KMS-11 (cell line): ENCODE measurements at regions not wholly inside any gene's neighbourhood (a gene's known extent, or its start where the extent isn't known, plus 50 kb on each side); places are given as distances from the start of the nearest gene placed in this dataset.

Experiments used
- H2AFZ ChIP-seq: fragments of 200-600 bp; sonication (generic); 2 replicates; pipeline ENCODE4 v1.6.1; 2016; ENCODE audit warnings: antibody characterized with exemption, mixed run types, low read depth
- H3K27ac ChIP-seq: fragments of 200-600 bp; sonication (generic); 2 replicates; pipeline ENCODE4 v1.6.1; 2016; ENCODE audit warnings: mild to moderate bottlenecking, mixed run types
- H3K27me3 ChIP-seq: fragments of 200-600 bp; sonication (generic); 2 replicates; pipeline ENCODE4 v1.6.1; 2017; ENCODE audit warnings: mild to moderate bottlenecking, low read depth, mixed run types, moderate library complexity; ENCODE audit not compliant: insufficient read depth
- H3K36me3 ChIP-seq: fragments of 200-600 bp; sonication (generic); 2 replicates; pipeline ENCODE4 v1.6.1; 2017; ENCODE audit warnings: mild to moderate bottlenecking, mixed run types; ENCODE audit not compliant: insufficient read depth
- H3K4me1 ChIP-seq: fragments of 200-600 bp; sonication (generic); 2 replicates; pipeline ENCODE4 v1.6.1; 2016; ENCODE audit warnings: mild to moderate bottlenecking, low read depth, mixed run types; ENCODE audit not compliant: poor library complexity, severe bottlenecking
- H3K4me2 ChIP-seq: fragments of 200-600 bp; sonication (generic); 2 replicates; pipeline ENCODE4 v1.7.0; 2016; ENCODE audit warnings: mild to moderate bottlenecking, mixed run types
- H3K4me3 ChIP-seq: fragments of 200-600 bp; sonication (generic); IDR thresholded peaks from 2 replicates; pipeline ENCODE4 v1.6.1; 2017; ENCODE audit warnings: low read depth, low read length, mixed read lengths; ENCODE audit not compliant: insufficient read depth
- H3K79me2 ChIP-seq: fragments of 200-600 bp; sonication (generic); 2 replicates; pipeline ENCODE4 v1.6.1; 2016; ENCODE audit warnings: low read depth, mixed run types; ENCODE audit not compliant: insufficient read depth
- H3K9ac ChIP-seq: fragments of 200-600 bp; sonication (generic); 2 replicates; pipeline ENCODE4 v1.6.1; 2016; ENCODE audit warnings: mild to moderate bottlenecking, mixed run types
- H4K20me1 ChIP-seq: fragments of 200-600 bp; sonication (generic); 2 replicates; pipeline ENCODE4 v1.6.1; 2016; ENCODE audit warnings: mild to moderate bottlenecking, mixed run types; ENCODE audit not compliant: insufficient read depth
- CTCF ChIP-seq: fragments of 200-600 bp; sonication (generic); conservative IDR thresholded peaks from 2 replicates; pipeline ENCODE4 v1.6.1; 2017; ENCODE audit warnings: low read depth, mild to moderate bottlenecking, antibody characterized with exemption, low read length, moderate library complexity, mixed read lengths

GRCh38 chr7:136687693-136688322 is 180.6 kb upstream of the CHRM2 start:
- Histone ChIP-seq H4K20me1 (no peaks in the 10 kb centered on the region), H2AFZ (no peak overlapping the region), H3K79me2 (no peaks in the 10 kb centered on the region), H3K4me3 (no peak overlapping the region), H3K27ac (no peak overlapping the region), H3K36me3 (no peaks in the 10 kb centered on the region), H3K4me1 (peaks cover under 1% of the 10 kb centered on the region), H3K4me2 (no peak overlapping the region), H3K9ac (no peak overlapping the region), H3K27me3 (no peaks in the 10 kb centered on the region)
- peak; percentile 97 for TF ChIP-seq CTCF

GRCh38 chr7:136685501-136686173 is 182.8 kb upstream of the CHRM2 start:
- H3K4me3 ChIP-seq = no peak overlapping the region
- no peaks in the 10 kb centered on the region for H3K27me3 ChIP-seq
- no peak overlapping the region for H2AFZ ChIP-seq
- no peak overlapping the region for H3K9ac ChIP-seq
- no peak overlapping the region for H3K4me2 ChIP-seq
- no peaks in the 10 kb centered on the region for H3K4me1 ChIP-seq
- H3K36me3 ChIP-seq = no peaks in the 10 kb centered on the region
- TF ChIP-seq CTCF = no peak
- no peak overlapping the region for H3K27ac ChIP-seq
- H4K20me1 ChIP-seq = no peaks in the 10 kb centered on the region
- H3K79me2 ChIP-seq = no peaks in the 10 kb centered on the region

- Histone ChIP-seq H3K27me3 (no peaks in the 10 kb centered on the region), H4K20me1 (no peaks in the 10 kb centered on the region), H3K4me2 (peak overlapping the region; percentile 33; the same call in 1 of the 2 replicates), H3K4me3 (no peak overlapping the region), H3K79me2 (no peaks in the 10 kb centered on the region), H3K9ac (no peak overlapping the region; the same call in 1 of the 2 replicates), H3K36me3 (no peaks in the 10 kb centered on the region; the same call in 1 of the 2 replicates), H3K4me1 (peaks cover 10% of the 10 kb centered on the region), H2AFZ (peak overlapping the region; percentile 79), H3K27ac (peak overlapping the region; percentile 28; the same call in 1 of the 2 replicates)
- no peak for TF ChIP-seq CTCF
Observed at GRCh38 chr7:136677471-136678365, 190.7 kb upstream of the CHRM2 start.

GRCh38 chr7:136667584-136667983 is 200.9 kb upstream of the CHRM2 start:
- Histone ChIP-seq H3K79me2 (no peaks in the 10 kb centered on the region), H2AFZ (no peak overlapping the region), H3K27ac (no peak overlapping the region), H3K4me1 (no peaks in the 10 kb centered on the region), H3K4me3 (no peak overlapping the region), H3K27me3 (no peaks in the 10 kb centered on the region), H4K20me1 (no peaks in the 10 kb centered on the region), H3K36me3 (no peaks in the 10 kb centered on the region), H3K9ac (no peak overlapping the region), H3K4me2 (no peak overlapping the region)
- no peak for TF ChIP-seq CTCF
